ENCODE measurements at regions not wholly inside any gene's neighbourhood (a gene's known extent, or its start where the extent isn't known, plus 50 kb on each side); places are given as distances from the start of the nearest gene placed in this dataset.

DNA sequence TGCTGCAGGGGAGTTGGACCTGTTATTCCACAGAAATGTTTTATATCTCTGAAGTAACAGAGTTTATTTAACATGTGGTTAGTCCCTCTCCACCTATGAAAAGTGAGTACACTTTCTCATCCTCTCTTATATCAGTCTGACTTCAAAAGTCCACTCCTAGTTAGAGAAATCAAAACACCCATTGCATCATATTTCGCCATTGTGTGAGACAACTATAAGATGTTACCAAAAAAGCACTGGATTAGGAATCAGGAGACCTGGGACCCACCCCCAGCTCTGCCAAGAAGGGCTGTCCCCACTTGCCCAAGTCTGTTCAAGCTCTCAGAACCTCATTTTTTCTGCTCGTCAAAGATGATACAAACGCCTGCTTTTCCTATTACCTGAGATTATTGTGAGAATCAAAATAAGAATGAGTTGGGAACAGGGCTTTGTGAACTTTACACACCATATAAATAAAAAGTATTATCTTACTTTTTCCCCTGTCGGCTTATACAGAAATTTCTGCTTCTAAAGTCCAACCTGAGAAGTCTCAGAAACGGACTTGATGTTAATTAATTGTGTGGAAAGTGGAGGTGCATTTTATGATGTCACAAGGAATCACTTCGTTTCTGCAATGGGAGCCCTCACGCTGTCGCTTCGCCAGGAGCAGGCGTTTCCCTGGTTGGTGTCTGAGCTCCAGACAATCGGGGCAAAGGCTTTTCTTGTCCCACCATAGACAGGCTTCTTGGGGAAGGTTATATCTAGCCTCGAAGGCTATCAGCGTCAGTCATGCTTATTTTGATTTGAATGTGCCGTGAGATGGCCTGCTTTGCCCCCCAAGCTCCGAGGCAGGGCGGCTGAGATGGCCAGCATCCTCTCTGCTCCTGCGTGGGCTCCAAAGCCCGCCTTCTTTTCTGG lies 89.6 kb upstream of the ZNF516 start:
- no peaks in the 10 kb centered on the region for H3K36me3 Mint-ChIP-seq
- H3K4me1 Mint-ChIP-seq, result peaks cover 18% of the 10 kb centered on the region
- ChIA-PET POLR2A (no interaction called here), CTCF (interaction anchor here (1.3 kb wide), 1 partner anchor 19 kb away, joined by 3 read pairs; no protein-coding TSS in a partner anchor)
- H3K27ac Mint-ChIP-seq, result no peak overlapping the region
- ATAC-seq, result no peak
- no peak for TF ChIP-seq NFYB (CRISPR knock-in tag; conservative IDR thresholded peaks at IDR 0.05; ENCODE audit: low read depth)
- no peak for TF ChIP-seq RELA (CRISPR knock-in tag; IDR thresholded peaks at IDR 0.05; ENCODE audit: borderline replicate concordance)
- TF ChIP-seq, protein P1, sequence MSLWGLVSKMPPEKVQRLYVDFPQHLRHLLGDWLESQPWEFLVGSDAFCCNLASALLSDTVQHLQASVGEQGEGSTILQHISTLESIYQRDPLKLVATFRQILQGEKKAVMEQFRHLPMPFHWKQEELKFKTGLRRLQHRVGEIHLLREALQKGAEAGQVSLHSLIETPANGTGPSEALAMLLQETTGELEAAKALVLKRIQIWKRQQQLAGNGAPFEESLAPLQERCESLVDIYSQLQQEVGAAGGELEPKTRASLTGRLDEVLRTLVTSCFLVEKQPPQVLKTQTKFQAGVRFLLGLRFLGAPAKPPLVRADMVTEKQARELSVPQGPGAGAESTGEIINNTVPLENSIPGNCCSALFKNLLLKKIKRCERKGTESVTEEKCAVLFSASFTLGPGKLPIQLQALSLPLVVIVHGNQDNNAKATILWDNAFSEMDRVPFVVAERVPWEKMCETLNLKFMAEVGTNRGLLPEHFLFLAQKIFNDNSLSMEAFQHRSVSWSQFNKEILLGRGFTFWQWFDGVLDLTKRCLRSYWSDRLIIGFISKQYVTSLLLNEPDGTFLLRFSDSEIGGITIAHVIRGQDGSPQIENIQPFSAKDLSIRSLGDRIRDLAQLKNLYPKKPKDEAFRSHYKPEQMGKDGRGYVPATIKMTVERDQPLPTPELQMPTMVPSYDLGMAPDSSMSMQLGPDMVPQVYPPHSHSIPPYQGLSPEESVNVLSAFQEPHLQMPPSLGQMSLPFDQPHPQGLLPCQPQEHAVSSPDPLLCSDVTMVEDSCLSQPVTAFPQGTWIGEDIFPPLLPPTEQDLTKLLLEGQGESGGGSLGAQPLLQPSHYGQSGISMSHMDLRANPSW (CRISPR knock-in tag; conservative IDR thresholded peaks at IDR 0.05; ENCODE audit: low read depth), result no peak
- TF ChIP-seq, protein P2, sequence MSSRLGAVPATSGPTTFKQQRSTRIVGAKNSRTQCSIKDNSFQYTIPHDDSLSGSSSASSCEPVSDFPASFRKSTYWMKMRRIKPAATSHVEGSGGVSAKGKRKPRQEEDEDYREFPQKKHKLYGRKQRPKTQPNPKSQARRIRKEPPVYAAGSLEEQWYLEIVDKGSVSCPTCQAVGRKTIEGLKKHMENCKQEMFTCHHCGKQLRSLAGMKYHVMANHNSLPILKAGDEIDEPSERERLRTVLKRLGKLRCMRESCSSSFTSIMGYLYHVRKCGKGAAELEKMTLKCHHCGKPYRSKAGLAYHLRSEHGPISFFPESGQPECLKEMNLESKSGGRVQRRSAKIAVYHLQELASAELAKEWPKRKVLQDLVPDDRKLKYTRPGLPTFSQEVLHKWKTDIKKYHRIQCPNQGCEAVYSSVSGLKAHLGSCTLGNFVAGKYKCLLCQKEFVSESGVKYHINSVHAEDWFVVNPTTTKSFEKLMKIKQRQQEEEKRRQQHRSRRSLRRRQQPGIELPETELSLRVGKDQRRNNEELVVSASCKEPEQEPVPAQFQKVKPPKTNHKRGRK (CRISPR knock-in tag; IDR thresholded peaks at IDR 0.05; ENCODE audit: borderline replicate concordance), result no peak
- no peak for TF ChIP-seq ZNF671 (CRISPR knock-in tag; IDR thresholded peaks at IDR 0.05)
- no peak for TF ChIP-seq NR1H2 (CRISPR knock-in tag; IDR thresholded peaks at IDR 0.05)
- TF ChIP-seq ZNF219 (CRISPR knock-in tag; IDR thresholded peaks at IDR 0.05; ENCODE audit: borderline replicate concordance), result no peak
- no peak for TF ChIP-seq TP53 (CRISPR knock-in tag; IDR thresholded peaks at IDR 0.05)
- TF ChIP-seq, protein P3, sequence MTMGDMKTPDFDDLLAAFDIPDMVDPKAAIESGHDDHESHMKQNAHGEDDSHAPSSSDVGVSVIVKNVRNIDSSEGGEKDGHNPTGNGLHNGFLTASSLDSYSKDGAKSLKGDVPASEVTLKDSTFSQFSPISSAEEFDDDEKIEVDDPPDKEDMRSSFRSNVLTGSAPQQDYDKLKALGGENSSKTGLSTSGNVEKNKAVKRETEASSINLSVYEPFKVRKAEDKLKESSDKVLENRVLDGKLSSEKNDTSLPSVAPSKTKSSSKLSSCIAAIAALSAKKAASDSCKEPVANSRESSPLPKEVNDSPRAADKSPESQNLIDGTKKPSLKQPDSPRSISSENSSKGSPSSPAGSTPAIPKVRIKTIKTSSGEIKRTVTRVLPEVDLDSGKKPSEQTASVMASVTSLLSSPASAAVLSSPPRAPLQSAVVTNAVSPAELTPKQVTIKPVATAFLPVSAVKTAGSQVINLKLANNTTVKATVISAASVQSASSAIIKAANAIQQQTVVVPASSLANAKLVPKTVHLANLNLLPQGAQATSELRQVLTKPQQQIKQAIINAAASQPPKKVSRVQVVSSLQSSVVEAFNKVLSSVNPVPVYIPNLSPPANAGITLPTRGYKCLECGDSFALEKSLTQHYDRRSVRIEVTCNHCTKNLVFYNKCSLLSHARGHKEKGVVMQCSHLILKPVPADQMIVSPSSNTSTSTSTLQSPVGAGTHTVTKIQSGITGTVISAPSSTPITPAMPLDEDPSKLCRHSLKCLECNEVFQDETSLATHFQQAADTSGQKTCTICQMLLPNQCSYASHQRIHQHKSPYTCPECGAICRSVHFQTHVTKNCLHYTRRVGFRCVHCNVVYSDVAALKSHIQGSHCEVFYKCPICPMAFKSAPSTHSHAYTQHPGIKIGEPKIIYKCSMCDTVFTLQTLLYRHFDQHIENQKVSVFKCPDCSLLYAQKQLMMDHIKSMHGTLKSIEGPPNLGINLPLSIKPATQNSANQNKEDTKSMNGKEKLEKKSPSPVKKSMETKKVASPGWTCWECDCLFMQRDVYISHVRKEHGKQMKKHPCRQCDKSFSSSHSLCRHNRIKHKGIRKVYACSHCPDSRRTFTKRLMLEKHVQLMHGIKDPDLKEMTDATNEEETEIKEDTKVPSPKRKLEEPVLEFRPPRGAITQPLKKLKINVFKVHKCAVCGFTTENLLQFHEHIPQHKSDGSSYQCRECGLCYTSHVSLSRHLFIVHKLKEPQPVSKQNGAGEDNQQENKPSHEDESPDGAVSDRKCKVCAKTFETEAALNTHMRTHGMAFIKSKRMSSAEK (CRISPR knock-in tag; IDR thresholded peaks at IDR 0.05; ENCODE audit: borderline replicate concordance), result no peak
- TF ChIP-seq GABPB1 (CRISPR knock-in tag; IDR thresholded peaks at IDR 0.05), result no peak
- no peak for TF ChIP-seq SOX15 (CRISPR knock-in tag; IDR thresholded peaks at IDR 0.05)
- no peak for DNase-seq (ENCODE audit: low spot score)
- H3K9me3 Mint-ChIP-seq, result no peaks in the 10 kb centered on the region; the same call in 1 of the 2 replicates
- H3K27me3 Mint-ChIP-seq (ENCODE audit: low read depth), result peaks cover 3% of the 10 kb centered on the region; the same call in 1 of the 2 replicates
- H3K4me3 Mint-ChIP-seq, result no peak overlapping the region

DNA sequence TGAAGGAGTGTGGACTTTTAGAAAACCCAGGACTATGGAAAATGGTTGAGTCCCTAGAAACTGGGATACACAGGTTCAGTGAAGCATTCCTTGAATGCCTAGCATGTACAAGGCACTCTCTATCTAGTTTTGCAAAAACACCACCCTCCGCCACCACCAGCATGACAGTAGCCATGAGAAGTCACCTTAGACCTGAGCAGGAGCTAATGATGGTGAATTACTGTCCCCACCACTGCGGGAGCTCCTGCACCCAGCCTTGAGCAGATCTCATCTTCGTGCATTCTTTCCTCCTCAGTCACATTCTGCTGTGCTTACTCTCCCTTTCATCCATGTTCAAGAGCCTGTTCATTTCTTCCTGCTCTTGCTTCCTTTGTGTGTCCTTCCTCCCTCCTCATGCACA lies 86.2 kb upstream of the ZNF516 start:
- TF ChIP-seq TCF7 (CRISPR knock-in tag; IDR thresholded peaks at IDR 0.05; ENCODE audit: low read depth) (no peak), ELF4 (CRISPR knock-in tag; IDR thresholded peaks at IDR 0.05; ENCODE audit: low read depth) (no peak), ZNF263 (CRISPR knock-in tag; IDR thresholded peaks at IDR 0.05; ENCODE audit: low read depth) (no peak), NR1H2 (CRISPR knock-in tag; IDR thresholded peaks at IDR 0.05) (no peak), GABPB1 (CRISPR knock-in tag; IDR thresholded peaks at IDR 0.05) (no peak), NFYB (CRISPR knock-in tag; conservative IDR thresholded peaks at IDR 0.05; ENCODE audit: low read depth) (no peak)
- TF ChIP-seq, protein P4, sequence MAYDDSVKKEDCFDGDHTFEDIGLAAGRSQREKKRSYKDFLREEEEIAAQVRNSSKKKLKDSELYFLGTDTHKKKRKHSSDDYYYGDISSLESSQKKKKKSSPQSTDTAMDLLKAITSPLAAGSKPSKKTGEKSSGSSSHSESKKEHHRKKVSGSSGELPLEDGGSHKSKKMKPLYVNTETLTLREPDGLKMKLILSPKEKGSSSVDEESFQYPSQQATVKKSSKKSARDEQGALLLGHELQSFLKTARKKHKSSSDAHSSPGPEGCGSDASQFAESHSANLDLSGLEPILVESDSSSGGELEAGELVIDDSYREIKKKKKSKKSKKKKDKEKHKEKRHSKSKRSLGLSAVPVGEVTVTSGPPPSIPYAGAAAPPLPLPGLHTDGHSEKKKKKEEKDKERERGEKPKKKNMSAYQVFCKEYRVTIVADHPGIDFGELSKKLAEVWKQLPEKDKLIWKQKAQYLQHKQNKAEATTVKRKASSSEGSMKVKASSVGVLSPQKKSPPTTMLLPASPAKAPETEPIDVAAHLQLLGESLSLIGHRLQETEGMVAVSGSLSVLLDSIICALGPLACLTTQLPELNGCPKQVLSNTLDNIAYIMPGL (CRISPR knock-in tag; IDR thresholded peaks at IDR 0.05), result no peak
- TF ChIP-seq, protein P5, sequence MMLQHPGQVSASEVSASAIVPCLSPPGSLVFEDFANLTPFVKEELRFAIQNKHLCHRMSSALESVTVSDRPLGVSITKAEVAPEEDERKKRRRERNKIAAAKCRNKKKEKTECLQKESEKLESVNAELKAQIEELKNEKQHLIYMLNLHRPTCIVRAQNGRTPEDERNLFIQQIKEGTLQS (CRISPR knock-in tag; conservative IDR thresholded peaks at IDR 0.05), result no peak
- POLR2A ChIA-PET, result no interaction called here

More for the DNA sequence above, 86.2 kb upstream of the ZNF516 start:
- no peak overlapping the region for H3K4me3 Mint-ChIP-seq
- H3K36me3 Mint-ChIP-seq, result no peaks in the 10 kb centered on the region
- no peak overlapping the region for H3K27ac Mint-ChIP-seq
- H3K27me3 Mint-ChIP-seq (ENCODE audit: low read depth), result peaks cover 6% of the 10 kb centered on the region
- DNase-seq (ENCODE audit: low spot score), result no peak
- peaks cover 3% of the 10 kb centered on the region; the same call in 1 of the 2 replicates for H3K9me3 Mint-ChIP-seq
- H3K4me1 Mint-ChIP-seq, result peaks cover 6% of the 10 kb centered on the region
- ATAC-seq, result no peak
- CTCF ChIA-PET, result no interaction called here
